Activated naive CD8-positive, alpha-beta T cell treated with anti-CD3 and anti-CD28 coated beads for 36 hours (primary cell): ENCODE measurements at regions not wholly inside any gene's neighbourhood (a gene's known extent, or its start where the extent isn't known, plus 50 kb on each side); places are given as distances from the start of the nearest gene placed in this dataset.
"Not testable (repeated sequence)": the region's sequence is repeated elsewhere in the genome, so short reads cannot be mapped to it uniquely, and the experiment has no call there.

ENCODE experiments used
- DNase-seq: peaks from one replicate; pipeline ENCODE4 v3.0.0; 2021
- H3K27ac Mint-ChIP-seq: one replicate; pipeline ENCODE4 v1.8.0; 2022; ENCODE audit warnings: mild to moderate bottlenecking, moderate library complexity, mixed read lengths
- H3K27me3 Mint-ChIP-seq: one replicate; pipeline ENCODE4 v1.8.0; 2022; ENCODE audit warnings: mild to moderate bottlenecking, mixed read lengths
- H3K36me3 Mint-ChIP-seq: one replicate; pipeline ENCODE4 v1.8.0; 2021; ENCODE audit warnings: mild to moderate bottlenecking, mixed read lengths
- H3K4me1 Mint-ChIP-seq: one replicate; pipeline ENCODE4 v1.8.0; 2021; ENCODE audit warnings: mixed read lengths
- H3K4me3 Mint-ChIP-seq: one replicate; pipeline ENCODE4 v1.8.0; 2022; ENCODE audit warnings: mild to moderate bottlenecking, moderate library complexity, mixed read lengths
- H3K9me3 Mint-ChIP-seq: one replicate; pipeline ENCODE4 v1.8.0; 2022; ENCODE audit warnings: mixed read lengths

- Mint-ChIP-seq H3K36me3 (no peaks in the 10 kb centered on the region), H3K27me3 (no peaks in the 10 kb centered on the region), H3K27ac (no peak overlapping the region), H3K4me1 (no peaks in the 10 kb centered on the region), H3K4me3 (no peak overlapping the region), H3K9me3 (no peaks in the 10 kb centered on the region)
- DNase-seq, result no peak
These were observed 119.2 kb upstream of the SPACA7 start for GRCh38 chr13:112256716-112257494.

GRCh38 chr13:112259511-112259910 lies 116.6 kb upstream of the SPACA7 start:
- no peak for DNase-seq
- Mint-ChIP-seq H3K27me3 (no peaks in the 10 kb centered on the region), H3K4me3 (no peak overlapping the region), H3K9me3 (no peaks in the 10 kb centered on the region), H3K27ac (no peak overlapping the region), H3K4me1 (no peaks in the 10 kb centered on the region), H3K36me3 (no peaks in the 10 kb centered on the region)

GRCh38 chr13:112260108-112261055 lies 115.8 kb upstream of the SPACA7 start:
- Mint-ChIP-seq H3K27ac (no peak overlapping the region), H3K9me3 (no peaks in the 10 kb centered on the region), H3K27me3 (no peaks in the 10 kb centered on the region), H3K36me3 (no peaks in the 10 kb centered on the region), H3K4me1 (no peaks in the 10 kb centered on the region), H3K4me3 (no peak overlapping the region)
- DNase-seq, result no peak

- H3K27me3 Mint-ChIP-seq, result peaks cover 5% of the 10 kb centered on the region
- H3K27ac Mint-ChIP-seq, result no peak overlapping the region
- no peaks in the 10 kb centered on the region for H3K4me1 Mint-ChIP-seq
- H3K9me3 Mint-ChIP-seq, result no peaks in the 10 kb centered on the region
- H3K36me3 Mint-ChIP-seq, result no peaks in the 10 kb centered on the region
- no peak overlapping the region for H3K4me3 Mint-ChIP-seq
- DNase-seq, result no peak
These were observed 114.2 kb upstream of the SPACA7 start for GRCh38 chr13:112261924-112262323.

GRCh38 chr13:112263152-112263551 lies 113.0 kb upstream of the SPACA7 start:
- DNase-seq, result no peak
- Mint-ChIP-seq H3K27me3 (peaks cover 5% of the 10 kb centered on the region), H3K4me1 (no peaks in the 10 kb centered on the region), H3K27ac (no peak overlapping the region), H3K9me3 (no peaks in the 10 kb centered on the region), H3K4me3 (no peak overlapping the region), H3K36me3 (no peaks in the 10 kb centered on the region)

- no peak for DNase-seq
- Mint-ChIP-seq H3K4me3 (no peak overlapping the region), H3K9me3 (no peaks in the 10 kb centered on the region), H3K4me1 (no peaks in the 10 kb centered on the region), H3K27me3 (peaks cover 13% of the 10 kb centered on the region), H3K27ac (no peak overlapping the region), H3K36me3 (no peaks in the 10 kb centered on the region)
These were observed 108.5 kb upstream of the SPACA7 start for GRCh38 chr13:112267660-112268059.

GRCh38 chr13:112270951-112271350 lies 105.2 kb upstream of the SPACA7 start:
- Mint-ChIP-seq H3K4me3 (no peak overlapping the region), H3K4me1 (no peaks in the 10 kb centered on the region), H3K9me3 (no peaks in the 10 kb centered on the region), H3K27me3 (peaks cover 27% of the 10 kb centered on the region), H3K36me3 (no peaks in the 10 kb centered on the region), H3K27ac (no peak overlapping the region)
- DNase-seq, result no peak

- H3K27me3 Mint-ChIP-seq, DNase-seq, H3K4me3 Mint-ChIP-seq, H3K27ac Mint-ChIP-seq, H3K36me3 Mint-ChIP-seq, H3K9me3 Mint-ChIP-seq, H3K4me1 Mint-ChIP-seq: not testable (repeated sequence)
These were observed 89.4 kb upstream of the SPACA7 start for GRCh38 chr13:112286733-112287132.

GRCh38 chr13:112320303-112320702 lies 55.9 kb upstream of the SPACA7 start:
- DNase-seq, result no peak
- no peaks in the 10 kb centered on the region for H3K4me1 Mint-ChIP-seq
- no peak overlapping the region for H3K27ac Mint-ChIP-seq
- H3K4me3 Mint-ChIP-seq, result no peak overlapping the region
- no peaks in the 10 kb centered on the region for H3K27me3 Mint-ChIP-seq
- no peaks in the 10 kb centered on the region for H3K9me3 Mint-ChIP-seq
- no peaks in the 10 kb centered on the region for H3K36me3 Mint-ChIP-seq

GRCh38 chr13:112322557-112322956 lies 53.6 kb upstream of the SPACA7 start:
- H3K9me3 Mint-ChIP-seq, result no peaks in the 10 kb centered on the region
- H3K27ac Mint-ChIP-seq, result no peak overlapping the region
- H3K4me3 Mint-ChIP-seq, result no peak overlapping the region
- no peaks in the 10 kb centered on the region for H3K4me1 Mint-ChIP-seq
- no peaks in the 10 kb centered on the region for H3K36me3 Mint-ChIP-seq
- H3K27me3 Mint-ChIP-seq, result peaks cover 3% of the 10 kb centered on the region
- DNase-seq, result no peak

- H3K4me3 Mint-ChIP-seq, result no peak overlapping the region
- no peaks in the 10 kb centered on the region for H3K4me1 Mint-ChIP-seq
- no peak overlapping the region for H3K27ac Mint-ChIP-seq
- no peak for DNase-seq
- no peaks in the 10 kb centered on the region for H3K36me3 Mint-ChIP-seq
- no peaks in the 10 kb centered on the region for H3K9me3 Mint-ChIP-seq
- peaks cover 4% of the 10 kb centered on the region for H3K27me3 Mint-ChIP-seq
These were observed 52.0 kb upstream of the SPACA7 start for GRCh38 chr13:112324116-112324515.

GRCh38 chr13:112325142-112325808 lies 50.9 kb upstream of the SPACA7 start:
- Mint-ChIP-seq H3K4me1 (no peaks in the 10 kb centered on the region), H3K4me3 (no peak overlapping the region), H3K9me3 (peaks cover under 1% of the 10 kb centered on the region), H3K36me3 (no peaks in the 10 kb centered on the region), H3K27ac (no peak overlapping the region), H3K27me3 (peaks cover 15% of the 10 kb centered on the region)
- no peak for DNase-seq

GRCh38 chr13:112325920-112326645 lies 50.1 kb upstream of the SPACA7 start:
- no peaks in the 10 kb centered on the region for H3K4me1 Mint-ChIP-seq
- no peak overlapping the region for H3K27ac Mint-ChIP-seq

More at GRCh38 chr13:112325920-112326645, 50.1 kb upstream of the SPACA7 start:
- Mint-ChIP-seq H3K36me3 (no peaks in the 10 kb centered on the region), H3K9me3 (peaks cover 2% of the 10 kb centered on the region), H3K4me3 (no peak overlapping the region), H3K27me3 (peaks cover 23% of the 10 kb centered on the region)
- no peak for DNase-seq
